IPS DF 19.7 (cell line): ENCODE measurements at regions not wholly inside any gene's neighbourhood (a gene's known extent, or its start where the extent isn't known, plus 50 kb on each side); places are given as distances from the start of the nearest gene placed in this dataset.
"Not testable (repeated sequence)": the region's sequence is repeated elsewhere in the genome, so short reads cannot be mapped to it uniquely, and the experiment has no call there.

Source experiments
- DNase-seq: peaks from one replicate; pipeline ENCODE4 v3.0.0-alpha.2; 2013; ENCODE audit warnings: low read depth, low spot score

GRCh38 chr5:163772644-163773043 is 267.2 kb downstream of the MAT2B start:
- DNase-seq, result no peak

GRCh38 chr5:163773226-163773625 is 267.8 kb downstream of the MAT2B start:
- no peak for DNase-seq

GRCh38 chr5:163789870-163790269 is 284.5 kb downstream of the MAT2B start:
- no peak for DNase-seq

- no peak for DNase-seq
Observed at GRCh38 chr5:163790497-163790896, 285.1 kb downstream of the MAT2B start.

- no peak for DNase-seq
Observed at GRCh38 chr5:163794993-163795392, 289.6 kb downstream of the MAT2B start.

- DNase-seq, result no peak
Observed at GRCh38 chr5:163807781-163808180, 302.4 kb downstream of the MAT2B start.

GRCh38 chr5:163809473-163809872 is 304.1 kb downstream of the MAT2B start:
- no peak for DNase-seq

- no peak for DNase-seq
Observed at GRCh38 chr5:163813900-163814299, 308.5 kb downstream of the MAT2B start.

GRCh38 chr5:163815240-163815791 is 309.9 kb downstream of the MAT2B start:
- DNase-seq, result no peak

GRCh38 chr5:163821142-163821541 is 315.7 kb downstream of the MAT2B start:
- DNase-seq, result no peak

GRCh38 chr5:163822548-163822947 is 317.1 kb downstream of the MAT2B start:
- no peak for DNase-seq

- no peak for DNase-seq
Observed at GRCh38 chr5:163825661-163826060, 320.2 kb downstream of the MAT2B start.

- no peak for DNase-seq
Observed at GRCh38 chr5:163826201-163826600, 320.8 kb downstream of the MAT2B start.

GRCh38 chr5:163832155-163832554 is 326.7 kb downstream of the MAT2B start:
- DNase-seq, result no peak

- DNase-seq, result no peak
Observed at GRCh38 chr5:163838738-163839137, 333.3 kb downstream of the MAT2B start.

GRCh38 chr5:163846512-163846911 is 341.1 kb downstream of the MAT2B start:
- no peak for DNase-seq

GRCh38 chr5:163855754-163856153 is 350.3 kb downstream of the MAT2B start:
- DNase-seq, result no peak

GRCh38 chr5:163861670-163862069 is 356.3 kb downstream of the MAT2B start:
- DNase-seq, result no peak

- DNase-seq, result no peak
Observed at GRCh38 chr5:163867324-163867723, 361.9 kb downstream of the MAT2B start.

GRCh38 chr5:163867738-163868137 is 362.3 kb downstream of the MAT2B start:
- no peak for DNase-seq

- DNase-seq, result no peak
Observed at GRCh38 chr5:163869581-163869980, 364.2 kb downstream of the MAT2B start.

GRCh38 chr5:163870441-163870840 is 365.0 kb downstream of the MAT2B start:
- DNase-seq, result no peak

GRCh38 chr5:163874431-163874830 is 369.0 kb downstream of the MAT2B start:
- no peak for DNase-seq

- DNase-seq, result not testable (repeated sequence)
Observed at GRCh38 chr5:163874912-163875311, 369.5 kb downstream of the MAT2B start.
